ENCODE measurements at regions not wholly inside any gene's neighbourhood (a gene's known extent, or its start where the extent isn't known, plus 50 kb on each side); places are given as distances from the start of the nearest gene placed in this dataset.
"Not testable (repeated sequence)": the region's sequence is repeated elsewhere in the genome, so short reads cannot be mapped to it uniquely, and the experiment has no call there.

- no peak for DNase-seq
Observed at GRCh38 chr12:9364224-9365176, 156.3 kb upstream of the PZP start.

GRCh38 chr12:9363145-9363544 is 154.9 kb upstream of the PZP start:
- DNase-seq, result no peak

GRCh38 chr12:9361879-9362326 is 153.7 kb upstream of the PZP start:
- no peak for DNase-seq

GRCh38 chr12:9354009-9354754 is 146.0 kb upstream of the PZP start:
- DNase-seq, result not testable (repeated sequence)

GRCh38 chr12:9351136-9351535 is 142.9 kb upstream of the PZP start:
- no peak for DNase-seq

- no peak for DNase-seq
Observed at GRCh38 chr12:9349888-9350885, 142.0 kb upstream of the PZP start.

GRCh38 chr12:9348906-9349518 is 140.8 kb upstream of the PZP start:
- no peak for DNase-seq

- no peak for DNase-seq
Observed at GRCh38 chr12:9347328-9348127, 139.3 kb upstream of the PZP start.

- DNase-seq, result no peak
Observed at GRCh38 chr12:9346866-9347327, 138.7 kb upstream of the PZP start.

- no peak for DNase-seq
Observed at GRCh38 chr12:9345171-9345570, 137.0 kb upstream of the PZP start.

- DNase-seq, result no peak
Observed at GRCh38 chr12:9344541-9344940, 136.3 kb upstream of the PZP start.

- no peak for DNase-seq
Observed at GRCh38 chr12:9343731-9344130, 135.5 kb upstream of the PZP start.

GRCh38 chr12:9342614-9343353 is 134.6 kb upstream of the PZP start:
- DNase-seq, result no peak

GRCh38 chr12:9341260-9341585 is 133.0 kb upstream of the PZP start:
- no peak for DNase-seq

GRCh38 chr12:9340422-9341259 is 132.4 kb upstream of the PZP start:
- DNase-seq, result no peak

GRCh38 chr12:9337656-9338055 is 129.5 kb upstream of the PZP start:
- DNase-seq, result no peak

GRCh38 chr12:9336375-9337011 is 128.3 kb upstream of the PZP start:
- not testable (repeated sequence) for DNase-seq

GRCh38 chr12:9335867-9336266 is 127.7 kb upstream of the PZP start:
- no peak for DNase-seq

GRCh38 chr12:9334964-9335363 is 126.8 kb upstream of the PZP start:
- DNase-seq, result no peak

Data from NCI-H2171 treated with DMSO at 0.1 percent for 48 hours (cell line).